ENCODE measurements at regions not wholly inside any gene's neighbourhood (a gene's known extent, or its start where the extent isn't known, plus 50 kb on each side); places are given as distances from the start of the nearest gene placed in this dataset.

DNA sequence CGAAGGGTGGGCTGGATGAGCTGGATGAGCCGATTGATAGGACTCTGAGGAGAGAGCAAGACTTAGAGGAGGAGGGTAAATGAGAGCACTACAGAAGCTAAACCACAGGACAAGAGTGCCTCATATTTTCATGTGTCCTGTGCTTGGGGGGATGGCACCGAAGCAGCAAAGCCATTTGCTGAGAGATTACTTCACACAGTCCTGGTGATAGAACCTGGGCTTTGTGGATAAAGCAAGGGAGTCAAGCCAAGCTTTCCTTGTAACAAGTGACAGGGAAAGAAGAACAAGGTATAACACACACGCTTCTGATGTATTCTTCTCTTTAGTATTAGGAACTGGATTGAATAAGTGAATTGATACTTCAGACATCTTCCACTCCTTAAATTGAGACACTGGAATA is 253.7 kb downstream of the ANKRD7 start:
- Histone ChIP-seq H3K4me1 (ENCODE audit: control insufficient read depth in 4 of 4, insufficient read depth in 4 of 4, low read length in 3 of 4) (no peaks in the 10 kb centered on the region), H3K9me3 (ENCODE audit: control insufficient read depth in 4 of 4, low read length in 3 of 4) (peaks cover 0 to 9% (median 0%) of the 10 kb centered on the region in 4 donors), H3K9ac (ENCODE audit: low read depth in 1 of 2, low read length in 2 of 2) (no peak overlapping the region), H3K27me3 (ENCODE audit: control insufficient read depth in 4 of 4, insufficient read depth in 4 of 4, low read length in 3 of 4) (peaks cover 0 to 2% (median 0%) of the 10 kb centered on the region in 4 donors), H3K4me3 (ENCODE audit: low read depth in 1 of 3, low read length in 3 of 3) (no peak overlapping the region), H3K27ac (ENCODE audit: low read depth in 1 of 2, low read length in 2 of 2) (no peak overlapping the region), H3K36me3 (ENCODE audit: control insufficient read depth in 4 of 4, insufficient read depth in 3 of 4, low read depth in 1 of 4, low read length in 3 of 4) (no peaks in the 10 kb centered on the region)
- no peak for DNase-seq (ENCODE audit: low spot score)
- TF ChIP-seq JUND (IDR thresholded peaks at IDR 0.05) (no peak), EGR1 (IDR thresholded peaks at IDR 0.05; ENCODE audit: low read depth in 2 of 2) (no peak), HNF4G (IDR thresholded peaks at IDR 0.05) (no peak), TAF1 (conservative IDR thresholded peaks at IDR 0.05) (no peak), RXRA (IDR thresholded peaks at IDR 0.05) (no peak), FOXA2 (IDR thresholded peaks at IDR 0.05) (no peak), HNF4A (conservative IDR thresholded peaks at IDR 0.05) (no peak), YY1 (IDR thresholded peaks at IDR 0.05) (no peak)
- TF ChIP-seq, protein P1, sequence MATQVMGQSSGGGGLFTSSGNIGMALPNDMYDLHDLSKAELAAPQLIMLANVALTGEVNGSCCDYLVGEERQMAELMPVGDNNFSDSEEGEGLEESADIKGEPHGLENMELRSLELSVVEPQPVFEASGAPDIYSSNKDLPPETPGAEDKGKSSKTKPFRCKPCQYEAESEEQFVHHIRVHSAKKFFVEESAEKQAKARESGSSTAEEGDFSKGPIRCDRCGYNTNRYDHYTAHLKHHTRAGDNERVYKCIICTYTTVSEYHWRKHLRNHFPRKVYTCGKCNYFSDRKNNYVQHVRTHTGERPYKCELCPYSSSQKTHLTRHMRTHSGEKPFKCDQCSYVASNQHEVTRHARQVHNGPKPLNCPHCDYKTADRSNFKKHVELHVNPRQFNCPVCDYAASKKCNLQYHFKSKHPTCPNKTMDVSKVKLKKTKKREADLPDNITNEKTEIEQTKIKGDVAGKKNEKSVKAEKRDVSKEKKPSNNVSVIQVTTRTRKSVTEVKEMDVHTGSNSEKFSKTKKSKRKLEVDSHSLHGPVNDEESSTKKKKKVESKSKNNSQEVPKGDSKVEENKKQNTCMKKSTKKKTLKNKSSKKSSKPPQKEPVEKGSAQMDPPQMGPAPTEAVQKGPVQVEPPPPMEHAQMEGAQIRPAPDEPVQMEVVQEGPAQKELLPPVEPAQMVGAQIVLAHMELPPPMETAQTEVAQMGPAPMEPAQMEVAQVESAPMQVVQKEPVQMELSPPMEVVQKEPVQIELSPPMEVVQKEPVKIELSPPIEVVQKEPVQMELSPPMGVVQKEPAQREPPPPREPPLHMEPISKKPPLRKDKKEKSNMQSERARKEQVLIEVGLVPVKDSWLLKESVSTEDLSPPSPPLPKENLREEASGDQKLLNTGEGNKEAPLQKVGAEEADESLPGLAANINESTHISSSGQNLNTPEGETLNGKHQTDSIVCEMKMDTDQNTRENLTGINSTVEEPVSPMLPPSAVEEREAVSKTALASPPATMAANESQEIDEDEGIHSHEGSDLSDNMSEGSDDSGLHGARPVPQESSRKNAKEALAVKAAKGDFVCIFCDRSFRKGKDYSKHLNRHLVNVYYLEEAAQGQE (IDR thresholded peaks at IDR 0.05): no peak
- TF ChIP-seq, protein P2, sequence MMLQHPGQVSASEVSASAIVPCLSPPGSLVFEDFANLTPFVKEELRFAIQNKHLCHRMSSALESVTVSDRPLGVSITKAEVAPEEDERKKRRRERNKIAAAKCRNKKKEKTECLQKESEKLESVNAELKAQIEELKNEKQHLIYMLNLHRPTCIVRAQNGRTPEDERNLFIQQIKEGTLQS (IDR thresholded peaks at IDR 0.05): no peak
- TF ChIP-seq, protein P3, sequence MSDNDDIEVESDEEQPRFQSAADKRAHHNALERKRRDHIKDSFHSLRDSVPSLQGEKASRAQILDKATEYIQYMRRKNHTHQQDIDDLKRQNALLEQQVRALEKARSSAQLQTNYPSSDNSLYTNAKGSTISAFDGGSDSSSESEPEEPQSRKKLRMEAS (IDR thresholded peaks at IDR 0.05): no peak
- TF ChIP-seq, protein P4, sequence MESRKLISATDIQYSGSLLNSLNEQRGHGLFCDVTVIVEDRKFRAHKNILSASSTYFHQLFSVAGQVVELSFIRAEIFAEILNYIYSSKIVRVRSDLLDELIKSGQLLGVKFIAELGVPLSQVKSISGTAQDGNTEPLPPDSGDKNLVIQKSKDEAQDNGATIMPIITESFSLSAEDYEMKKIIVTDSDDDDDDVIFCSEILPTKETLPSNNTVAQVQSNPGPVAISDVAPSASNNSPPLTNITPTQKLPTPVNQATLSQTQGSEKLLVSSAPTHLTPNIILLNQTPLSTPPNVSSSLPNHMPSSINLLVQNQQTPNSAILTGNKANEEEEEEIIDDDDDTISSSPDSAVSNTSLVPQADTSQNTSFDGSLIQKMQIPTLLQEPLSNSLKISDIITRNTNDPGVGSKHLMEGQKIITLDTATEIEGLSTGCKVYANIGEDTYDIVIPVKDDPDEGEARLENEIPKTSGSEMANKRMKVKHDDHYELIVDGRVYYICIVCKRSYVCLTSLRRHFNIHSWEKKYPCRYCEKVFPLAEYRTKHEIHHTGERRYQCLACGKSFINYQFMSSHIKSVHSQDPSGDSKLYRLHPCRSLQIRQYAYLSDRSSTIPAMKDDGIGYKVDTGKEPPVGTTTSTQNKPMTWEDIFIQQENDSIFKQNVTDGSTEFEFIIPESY (IDR thresholded peaks at IDR 0.05): no peak
- WGBS: 83% methylated on average over 4 of the region's 4 CpGs

DNA sequence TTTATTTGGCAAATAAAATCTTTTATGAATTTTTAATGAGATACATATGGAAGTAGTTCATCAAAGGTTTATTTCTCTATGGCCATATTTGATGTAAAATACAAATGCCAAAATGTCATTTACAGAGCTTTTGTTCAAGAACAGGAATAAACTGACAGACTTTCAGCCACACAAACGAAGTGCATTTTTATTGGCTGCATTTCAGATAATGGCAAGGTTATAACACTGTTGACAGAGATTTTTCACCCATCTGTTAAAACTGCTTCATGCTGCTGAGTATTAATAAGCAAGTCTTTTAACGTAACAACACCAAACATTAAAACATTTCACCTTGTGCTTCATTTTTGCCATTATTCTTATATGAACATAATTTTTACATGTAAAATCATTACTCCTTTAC is 254.4 kb downstream of the ANKRD7 start:
- Histone ChIP-seq H3K9me3 (ENCODE audit: control insufficient read depth in 4 of 4, low read length in 3 of 4) (peaks cover 0 to 9% (median 0%) of the 10 kb centered on the region in 4 donors), H3K4me1 (ENCODE audit: control insufficient read depth in 4 of 4, insufficient read depth in 4 of 4, low read length in 3 of 4) (no peaks in the 10 kb centered on the region), H3K36me3 (ENCODE audit: control insufficient read depth in 4 of 4, insufficient read depth in 3 of 4, low read depth in 1 of 4, low read length in 3 of 4) (no peaks in the 10 kb centered on the region), H3K27ac (ENCODE audit: low read depth in 1 of 2, low read length in 2 of 2) (no peak overlapping the region), H3K9ac (ENCODE audit: low read depth in 1 of 2, low read length in 2 of 2) (no peak overlapping the region), H3K4me3 (ENCODE audit: low read depth in 1 of 3, low read length in 3 of 3) (no peak overlapping the region), H3K27me3 (ENCODE audit: control insufficient read depth in 4 of 4, insufficient read depth in 4 of 4, low read length in 3 of 4) (peaks cover 0 to 2% (median 0%) of the 10 kb centered on the region in 4 donors)
- TF ChIP-seq TAF1 (conservative IDR thresholded peaks at IDR 0.05): no peak
- TF ChIP-seq, protein P2 (IDR thresholded peaks at IDR 0.05): no peak
- no peak for TF ChIP-seq JUND (IDR thresholded peaks at IDR 0.05)
- TF ChIP-seq, protein P3 (IDR thresholded peaks at IDR 0.05): no peak
- TF ChIP-seq, protein P4 (IDR thresholded peaks at IDR 0.05): no peak
- no peak for TF ChIP-seq FOXA1 (IDR thresholded peaks at IDR 0.05)
- 65% methylated on average over 2 of the region's 2 CpGs for WGBS
- no peak for DNase-seq (ENCODE audit: low spot score)

Measured in liver (tissue), 7 donors.